GF-D8 (cell line): ENCODE measurements at regions not wholly inside any gene's neighbourhood (a gene's known extent, or its start where the extent isn't known, plus 50 kb on each side); places are given as distances from the start of the nearest gene placed in this dataset.
"Not testable (repeated sequence)": the region's sequence is repeated elsewhere in the genome, so short reads cannot be mapped to it uniquely, and the experiment has no call there.

Experiments used
- DNase-seq: peaks from one replicate; lab custom pipeline; 2025; lab: John Stamatoyannopoulos, UW

GRCh38 chr1:168826269-168826668 lies 97.3 kb upstream of the DPT start:
- DNase-seq, result no peak

- DNase-seq, result no peak
These were observed 98.6 kb upstream of the DPT start for GRCh38 chr1:168827557-168827956.

- no peak for DNase-seq
These were observed 100.9 kb upstream of the DPT start for GRCh38 chr1:168829876-168830275.

- DNase-seq, result no peak
These were observed 101.6 kb upstream of the DPT start for GRCh38 chr1:168830562-168830961.

GRCh38 chr1:168832661-168833060 lies 103.7 kb upstream of the DPT start:
- DNase-seq, result no peak

GRCh38 chr1:168833362-168833761 lies 104.4 kb upstream of the DPT start:
- no peak for DNase-seq

GRCh38 chr1:168833801-168834224 lies 104.8 kb upstream of the DPT start:
- no peak for DNase-seq

- DNase-seq, result no peak
These were observed 105.3 kb upstream of the DPT start for GRCh38 chr1:168834225-168834872.

- no peak for DNase-seq
These were observed 106.2 kb upstream of the DPT start for GRCh38 chr1:168835176-168835575.

GRCh38 chr1:168835791-168836190 lies 106.8 kb upstream of the DPT start:
- DNase-seq, result no peak

- no peak for DNase-seq
These were observed 107.5 kb upstream of the DPT start for GRCh38 chr1:168836469-168836868.

GRCh38 chr1:168837230-168837629 lies 108.2 kb upstream of the DPT start:
- not testable (repeated sequence) for DNase-seq

- DNase-seq, result no peak
These were observed 113.3 kb upstream of the DPT start for GRCh38 chr1:168842306-168842705.

GRCh38 chr1:168842916-168843315 lies 113.9 kb upstream of the DPT start:
- DNase-seq, result no peak

GRCh38 chr1:168843401-168843800 lies 114.4 kb upstream of the DPT start:
- DNase-seq, result no peak

- DNase-seq, result no peak
These were observed 114.9 kb upstream of the DPT start for GRCh38 chr1:168843950-168844349.

GRCh38 chr1:168845140-168845539 lies 116.1 kb upstream of the DPT start:
- no peak for DNase-seq

GRCh38 chr1:168848051-168848450 lies 119.0 kb upstream of the DPT start:
- no peak for DNase-seq

GRCh38 chr1:168861421-168862004 lies 132.5 kb upstream of the DPT start:
- DNase-seq, result no peak

GRCh38 chr1:168863772-168864171 lies 134.8 kb upstream of the DPT start:
- DNase-seq, result no peak

- no peak for DNase-seq
These were observed 135.3 kb upstream of the DPT start for GRCh38 chr1:168864266-168864665.

GRCh38 chr1:168865850-168866620 lies 137.0 kb upstream of the DPT start:
- DNase-seq, result no peak

GRCh38 chr1:168867941-168868634 lies 139.1 kb upstream of the DPT start:
- DNase-seq, result no peak
